H9 (cell line): ENCODE measurements at regions not wholly inside any gene's neighbourhood (a gene's known extent, or its start where the extent isn't known, plus 50 kb on each side); places are given as distances from the start of the nearest gene placed in this dataset.
"Not testable (repeated sequence)": the region's sequence is repeated elsewhere in the genome, so short reads cannot be mapped to it uniquely, and the experiment has no call there.

ENCODE experiments used
- DNase-seq: peaks from one replicate; pipeline ENCODE4 v3.0.0-alpha.2; 2017
- H2AFZ ChIP-seq: one replicate; pipeline ENCODE4 v1.6.1; 2013; ENCODE audit warnings: mild to moderate bottlenecking, low read length, control low read depth, moderate library complexity
- H2AK5ac ChIP-seq: 2 replicates; pipeline ENCODE4 v1.6.1; 2013; ENCODE audit warnings: low read length, control low read depth, mixed read lengths; ENCODE audit not compliant: insufficient read length
- H2BK120ac ChIP-seq: one replicate; pipeline ENCODE4 v1.6.1; 2013; ENCODE audit warnings: low read depth, mild to moderate bottlenecking, low read length, control low read depth, inconsistent platforms; ENCODE audit not compliant: poor library complexity, severe bottlenecking
- H2BK12ac ChIP-seq: 2 replicates; pipeline ENCODE4 v1.6.1; 2013; ENCODE audit warnings: low read length, control low read depth, mixed read lengths, low read depth; ENCODE audit not compliant: insufficient read length
- H2BK15ac ChIP-seq: 2 replicates; pipeline ENCODE4 v1.6.1; 2013; ENCODE audit warnings: low read depth, low read length, control low read depth
- H2BK20ac ChIP-seq: one replicate; pipeline ENCODE4 v1.6.1; 2013; ENCODE audit warnings: low read depth, mild to moderate bottlenecking, low read length, control low read depth, inconsistent platforms; ENCODE audit not compliant: poor library complexity, severe bottlenecking
- H2BK5ac ChIP-seq: 2 replicates; pipeline ENCODE4 v1.6.1; 2013; ENCODE audit warnings: low read length, control low read depth, mixed read lengths; ENCODE audit not compliant: insufficient read length
- H3K14ac ChIP-seq: 2 replicates; pipeline ENCODE4 v1.6.1; 2013; ENCODE audit warnings: low read length, control low read depth; ENCODE audit not compliant: insufficient read depth
- H3K18ac ChIP-seq: 2 replicates; pipeline ENCODE4 v1.6.1; 2013; ENCODE audit warnings: low read depth, mild to moderate bottlenecking, mixed read lengths, low read length, control low read depth; ENCODE audit not compliant: insufficient read length
- H3K23ac ChIP-seq: 2 replicates; pipeline ENCODE4 v1.6.1; 2013; ENCODE audit warnings: low read length, control low read depth, mixed read lengths, low read depth; ENCODE audit not compliant: insufficient read length
- H3K23me2 ChIP-seq: 2 replicates; pipeline ENCODE4 v1.6.1; 2013; ENCODE audit warnings: low read depth, mild to moderate bottlenecking, mixed read lengths, low read length, control low read depth; ENCODE audit not compliant: insufficient read length, poor library complexity, severe bottlenecking
- H3K27ac ChIP-seq: 2 replicates; pipeline ENCODE4 v1.5.1; 2013; ENCODE audit warnings: low read length, control low read depth, mixed read lengths, low read depth; ENCODE audit not compliant: insufficient read length
- H3K27me3 ChIP-seq: 2 replicates; pipeline ENCODE4 v1.6.1; 2013; ENCODE audit warnings: low read length, control low read depth, inconsistent platforms; ENCODE audit not compliant: insufficient read depth
- H3K4ac ChIP-seq: 2 replicates; pipeline ENCODE4 v1.6.1; 2013; ENCODE audit warnings: low read depth, mild to moderate bottlenecking, control low read depth, inconsistent platforms, low read length, moderate library complexity
- H3K4me1 ChIP-seq: 2 replicates; pipeline ENCODE4 v1.6.1; 2013; ENCODE audit warnings: low read length, control low read depth, inconsistent platforms; ENCODE audit not compliant: insufficient read depth
- H3K4me2 ChIP-seq: 2 replicates; pipeline ENCODE4 v1.6.1; 2013; ENCODE audit warnings: low read length, control low read depth, mixed read lengths; ENCODE audit not compliant: insufficient read length, insufficient read depth
- H3K56ac ChIP-seq: 2 replicates; pipeline ENCODE4 v1.6.1; 2013; ENCODE audit warnings: low read depth, mild to moderate bottlenecking, mixed read lengths, low read length, control low read depth; ENCODE audit not compliant: insufficient read length
- H3K79me1 ChIP-seq: 2 replicates; pipeline ENCODE4 v1.6.1; 2013; ENCODE audit warnings: low read depth, mild to moderate bottlenecking, moderate library complexity, low read length, control low read depth, inconsistent platforms; ENCODE audit not compliant: insufficient read depth, poor library complexity, severe bottlenecking
- H3K79me2 ChIP-seq: 2 replicates; pipeline ENCODE4 v1.6.1; 2013; ENCODE audit warnings: low read length, control low read depth, inconsistent platforms; ENCODE audit not compliant: insufficient read depth
- H3K9ac ChIP-seq: 2 replicates; pipeline ENCODE4 v1.6.1; 2013; ENCODE audit warnings: low read length, control low read depth, mixed read lengths; ENCODE audit not compliant: insufficient read length; ENCODE audit errors: extremely low read depth
- H3K9me3 ChIP-seq: one replicate; pipeline ENCODE4 v1.6.1; 2013; ENCODE audit warnings: low read depth, low read length, inconsistent platforms; ENCODE audit not compliant: control insufficient read depth
- H3T11ph ChIP-seq: one replicate; pipeline ENCODE4 v1.6.1; 2013; ENCODE audit warnings: mild to moderate bottlenecking, low read length, control low read depth, inconsistent platforms
- H4K20me1 ChIP-seq: one replicate; pipeline ENCODE4 v1.6.1; 2013; ENCODE audit not compliant: control insufficient read depth, insufficient read length, insufficient read depth
- H4K5ac ChIP-seq: 2 replicates; pipeline ENCODE4 v1.6.1; 2013; ENCODE audit warnings: low read depth, mild to moderate bottlenecking, mixed read lengths, low read length, control low read depth; ENCODE audit not compliant: insufficient read length
- H4K8ac ChIP-seq: replicated peaks from 2 replicates; pipeline ENCODE4 v1.6.1; 2013; ENCODE audit warnings: low read length, control low read depth, mixed read lengths, low read depth; ENCODE audit not compliant: insufficient read length
- H4K91ac ChIP-seq: 2 replicates; pipeline ENCODE4 v1.6.1; 2013; ENCODE audit warnings: low read depth, mild to moderate bottlenecking, moderate library complexity, mixed read lengths, low read length, control low read depth; ENCODE audit not compliant: insufficient read length
- H3K27ac Mint-ChIP-seq, 3 experiments: 2 replicates in 2 of 3; 3 replicates in 1 of 3; pipeline ENCODE4 v1.8.0; 2020 to 2021; ENCODE audit warnings: mixed read lengths in 3 of 3, mild to moderate bottlenecking in 1 of 3, moderate library complexity in 1 of 3
- H3K27me3 Mint-ChIP-seq: 2 replicates; pipeline ENCODE4 v1.8.0; 2021; ENCODE audit warnings: low read depth, mild to moderate bottlenecking, moderate library complexity, mixed read lengths
- H3K36me3 Mint-ChIP-seq, 3 experiments: 2 replicates in 2 of 3; 3 replicates in 1 of 3; pipeline ENCODE4 v1.8.0; 2020 to 2021; ENCODE audit warnings: low read depth in 3 of 3, mixed read lengths in 3 of 3; ENCODE audit not compliant: insufficient read depth in 1 of 3
- H3K4me1 Mint-ChIP-seq, 2 experiments: 2 replicates each; pipeline ENCODE4 v1.8.0; 2020; ENCODE audit warnings: mixed read lengths in 2 of 2
- H3K4me3 Mint-ChIP-seq, 2 experiments: 2 replicates in 1 of 2; 3 replicates in 1 of 2; pipeline ENCODE4 v1.8.0; 2020 to 2021; ENCODE audit warnings: mild to moderate bottlenecking in 2 of 2, mixed read lengths in 2 of 2, moderate library complexity in 1 of 2
- H3K9me3 Mint-ChIP-seq, 2 experiments: 2 replicates in 1 of 2; 3 replicates in 1 of 2; pipeline ENCODE4 v1.8.0; 2020; ENCODE audit warnings: mild to moderate bottlenecking in 2 of 2, mixed read lengths in 2 of 2, moderate library complexity in 1 of 2
- WGBS: extraction: QIAGEN DNeasy Blood & Tissue Kit; methylation state at CpG from one replicate; pipeline ENCODE4 v1.1.7; 2013; ENCODE audit warnings: missing lambda C conversion rate, low lambda C conversion rate, mixed read lengths; ENCODE audit not compliant: insufficient read length; ENCODE audit errors: extremely low coverage; 5-methylcytosine and 5-hydroxymethylcytosine counted together
- TF ChIP-seq, protein P1 (sequence below): fragments of 200-600 bp; sonication (generic); conservative IDR thresholded peaks from 3 replicates; pipeline ENCODE4 v1.8.0; 2021; ENCODE audit warnings: antibody characterized with exemption, mild to moderate bottlenecking

- Histone ChIP-seq H3K56ac (no peak overlapping the region), H3T11ph (no peak overlapping the region)
Measured at GRCh38 chr4:107419052-107419451, 301.0 kb downstream of the PAPSS1 start.

GRCh38 chr4:107415490-107415889, 304.5 kb downstream of the PAPSS1 start:
- not testable (repeated sequence) for H3K14ac ChIP-seq, H4K20me1 ChIP-seq, H3K4ac ChIP-seq, H2BK120ac ChIP-seq, H2BK12ac ChIP-seq, H4K8ac ChIP-seq, H2BK5ac ChIP-seq, H3K9ac ChIP-seq, H2AK5ac ChIP-seq, H2BK20ac ChIP-seq, H3K9me3 ChIP-seq, H4K91ac ChIP-seq, H2BK15ac ChIP-seq, H3K27me3 Mint-ChIP-seq, H3K79me2 ChIP-seq, H3K23me2 ChIP-seq, H3K4me3 Mint-ChIP-seq, H3K27me3 ChIP-seq, H3K56ac ChIP-seq, H3K27ac Mint-ChIP-seq, H3K79me1 ChIP-seq, H3K18ac ChIP-seq, H2AFZ ChIP-seq, H3T11ph ChIP-seq, H4K5ac ChIP-seq, H3K4me2 ChIP-seq, H3K23ac ChIP-seq, DNase-seq, H3K4me1 ChIP-seq, H3K27ac ChIP-seq
- H3K4me1 Mint-ChIP-seq = peaks cover 16 to 17% of the 10 kb centered on the region in 2 experiments
- WGBS = no CpG with 5 or more reads among the region's 5 CpGs
- H3K9me3 Mint-ChIP-seq = peaks cover 11 to 17% of the 10 kb centered on the region in 2 experiments
- peaks cover 0 to 11% (median 5%) of the 10 kb centered on the region in 3 experiments; a peak in 5 of 7 replicates for H3K36me3 Mint-ChIP-seq

More at GRCh38 chr4:107419052-107419451, 301.0 kb downstream of the PAPSS1 start:
- H2AFZ ChIP-seq = no peak overlapping the region
- H2BK120ac ChIP-seq = no peak overlapping the region
- no peak overlapping the region for H4K8ac ChIP-seq
- Mint-ChIP-seq H3K27ac (no peak overlapping the region), H3K36me3 (no peaks in the 10 kb centered on the region; a peak in 2 of 7 replicates), H3K4me3 (no peak overlapping the region), H3K4me1 (peaks cover 22 to 23% of the 10 kb centered on the region in 2 experiments), H3K9me3 (peaks cover 0 to 3% of the 10 kb centered on the region in 2 experiments; a peak in 1 of 5 replicates), H3K27me3 (no peaks in the 10 kb centered on the region)
- H4K91ac ChIP-seq = no peak overlapping the region
- H3K9ac ChIP-seq = no peak overlapping the region
- TF ChIP-seq, protein P1, sequence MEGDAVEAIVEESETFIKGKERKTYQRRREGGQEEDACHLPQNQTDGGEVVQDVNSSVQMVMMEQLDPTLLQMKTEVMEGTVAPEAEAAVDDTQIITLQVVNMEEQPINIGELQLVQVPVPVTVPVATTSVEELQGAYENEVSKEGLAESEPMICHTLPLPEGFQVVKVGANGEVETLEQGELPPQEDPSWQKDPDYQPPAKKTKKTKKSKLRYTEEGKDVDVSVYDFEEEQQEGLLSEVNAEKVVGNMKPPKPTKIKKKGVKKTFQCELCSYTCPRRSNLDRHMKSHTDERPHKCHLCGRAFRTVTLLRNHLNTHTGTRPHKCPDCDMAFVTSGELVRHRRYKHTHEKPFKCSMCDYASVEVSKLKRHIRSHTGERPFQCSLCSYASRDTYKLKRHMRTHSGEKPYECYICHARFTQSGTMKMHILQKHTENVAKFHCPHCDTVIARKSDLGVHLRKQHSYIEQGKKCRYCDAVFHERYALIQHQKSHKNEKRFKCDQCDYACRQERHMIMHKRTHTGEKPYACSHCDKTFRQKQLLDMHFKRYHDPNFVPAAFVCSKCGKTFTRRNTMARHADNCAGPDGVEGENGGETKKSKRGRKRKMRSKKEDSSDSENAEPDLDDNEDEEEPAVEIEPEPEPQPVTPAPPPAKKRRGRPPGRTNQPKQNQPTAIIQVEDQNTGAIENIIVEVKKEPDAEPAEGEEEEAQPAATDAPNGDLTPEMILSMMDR = no peak
- H3K79me2 ChIP-seq = no peaks in the 10 kb centered on the region
- H2BK20ac ChIP-seq = no peak overlapping the region
- no peak overlapping the region for H3K18ac ChIP-seq
- H2AK5ac ChIP-seq = no peak overlapping the region
- H3K79me1 ChIP-seq = no peaks in the 10 kb centered on the region
- no peak overlapping the region for H4K5ac ChIP-seq
- WGBS = no CpG with 5 or more reads among the region's 2 CpGs
- no peaks in the 10 kb centered on the region; the same call in 1 of the 2 replicates for H3K4me1 ChIP-seq
- H3K4ac ChIP-seq = no peak overlapping the region
- no peak overlapping the region for H2BK12ac ChIP-seq
- no peaks in the 10 kb centered on the region for H4K20me1 ChIP-seq
- no peaks in the 10 kb centered on the region for H3K23me2 ChIP-seq
- DNase-seq = no peak
- no peak overlapping the region for H2BK15ac ChIP-seq
- H3K27ac ChIP-seq = no peak overlapping the region
- no peaks in the 10 kb centered on the region for H3K27me3 ChIP-seq
- H3K23ac ChIP-seq = no peak overlapping the region
- no peaks in the 10 kb centered on the region for H3K9me3 ChIP-seq
- no peak overlapping the region for H3K4me2 ChIP-seq
- no peak overlapping the region for H2BK5ac ChIP-seq
- no peak overlapping the region for H3K14ac ChIP-seq
